HCT116 (cell line): ENCODE measurements at regions not wholly inside any gene's neighbourhood (a gene's known extent, or its start where the extent isn't known, plus 50 kb on each side); places are given as distances from the start of the nearest gene placed in this dataset.

Source experiments
- ATAC-seq: fragments of 200-7000 bp; cut with Tn5 transposase; 2 replicates; pipeline ENCODE4 v1.9.1; 2020; ENCODE audit warnings: mild to moderate bottlenecking, moderate library complexity
- BruUV-seq: library from RNA; stranded (reverse); fragments of 400-500 nt; replicated peaks from 2 replicates; lab custom pipeline; 2021; lab: Mats Ljungman, UMichigan
- CTCF ChIA-PET: fragments of 300-600 bp; sonication (Branson Sonifier 250); formaldehyde crosslinking; loops from one replicate; lab custom pipeline; 2021; ENCODE audit warnings: antibody characterized with exemption; lab: Charles Lee
- POLR2A ChIA-PET: fragments of 300-600, 350-600 bp; sonication (Branson Sonifier 250); formaldehyde crosslinking; loops from one replicate; lab custom pipeline; 2021; ENCODE audit warnings: antibody characterized with exemption; lab: Charles Lee
- RAD21 ChIA-PET, 2 experiments: fragments of 300-600 bp; sonication (Branson Sonifier 250); formaldehyde crosslinking; loops; one replicate each; lab custom pipeline; 2023; ENCODE audit warnings: low total read pairs in 2 of 2; ENCODE audit not compliant: uncharacterized antibody in 2 of 2, unreplicated experiment in 2 of 2, low non-redundant PET in 1 of 2; lab: Charles Lee
- DNase-seq: peaks from one replicate; pipeline ENCODE4 v3.0.0-alpha.2; 2010; ENCODE audit warnings: low read depth, low spot score
- H2AFZ ChIP-seq: fragments of 200-600 bp; shearing (Covaris generic), sonication (generic); 2 replicates; pipeline ENCODE4 v1.6.1; 2017; ENCODE audit warnings: low read depth, mixed run types, mixed read lengths, antibody characterized with exemption, low read length; ENCODE audit not compliant: poor library complexity, severe bottlenecking
- H3K27ac ChIP-seq: 2 replicates; pipeline ENCODE4 v1.5.1; 2012; ENCODE audit warnings: low read depth, low read length
- H3K27me3 ChIP-seq: fragments of 200-600 bp; sonication (generic); 2 replicates; pipeline ENCODE4 v1.6.1; 2016; ENCODE audit warnings: mixed run types, low read length, mixed read lengths; ENCODE audit not compliant: insufficient read depth
- H3K36me3 ChIP-seq, 2 experiments: fragments of 200-500 bp in 1 of 2; fragments of 200-600 bp in 1 of 2; sonication (Bioruptor generic) in 1 of 2; sonication (generic) in 1 of 2; 2 replicates each; pipeline versions ENCODE4 v1.5.1 to v1.6.1; 2014 to 2016; ENCODE audit warnings: low read length in 2 of 2, inconsistent platforms in 1 of 2, mixed read lengths in 1 of 2, mixed run types in 1 of 2; ENCODE audit not compliant: insufficient read depth in 2 of 2, control insufficient read depth in 1 of 2
- H3K4me1 ChIP-seq, 2 experiments: fragments of 200-600 bp in 1 of 2; sonication (generic) in 1 of 2; 2 replicates each; pipeline versions ENCODE4 v1.5.1 to v1.6.1; 2012 to 2017; ENCODE audit warnings: low read length in 2 of 2, inconsistent platforms in 1 of 2, mild to moderate bottlenecking in 1 of 2, mixed read lengths in 1 of 2, mixed run types in 1 of 2, moderate library complexity in 1 of 2; ENCODE audit not compliant: insufficient read depth in 2 of 2, control insufficient read depth in 1 of 2
- H3K4me2 ChIP-seq: fragments of 200-600 bp; sonication (generic); 2 replicates; pipeline ENCODE4 v1.6.1; 2017; ENCODE audit warnings: mixed run types, low read length, mixed read lengths
- H3K4me3 ChIP-seq, 2 experiments: fragments of 200-600 bp in 1 of 2; sonication (generic) in 1 of 2; replicated peaks in 1 of 2; 2 replicates each; pipeline ENCODE4 v1.5.1; 2011 to 2016; ENCODE audit warnings: low read length in 2 of 2, control low read depth in 1 of 2, low read depth in 1 of 2, mild to moderate bottlenecking in 1 of 2, mixed read lengths in 1 of 2, mixed run types in 1 of 2
- H3K79me2 ChIP-seq: fragments of 200-600 bp; sonication (generic); 2 replicates; pipeline ENCODE4 v1.6.1; 2017; ENCODE audit warnings: mild to moderate bottlenecking, mixed run types, low read length, moderate library complexity, mixed read lengths; ENCODE audit not compliant: insufficient read depth
- H3K9ac ChIP-seq: fragments of 200-600 bp; sonication (generic); 2 replicates; pipeline ENCODE4 v1.6.1; 2016; ENCODE audit warnings: low read length, mixed read lengths
- H3K9me2 ChIP-seq: fragments of 200-600 bp; sonication (generic), shearing (Covaris generic); 2 replicates; pipeline ENCODE4 v1.6.1; 2017; ENCODE audit warnings: mixed run types, mild to moderate bottlenecking, moderate library complexity; ENCODE audit not compliant: insufficient read depth
- H3K9me3 ChIP-seq, 2 experiments: fragments of 200-500 bp in 1 of 2; fragments of 200-600 bp in 1 of 2; sonication (Bioruptor generic) in 1 of 2; sonication (generic) in 1 of 2; 2 replicates each; pipeline ENCODE4 v1.6.1; 2014 to 2017; ENCODE audit warnings: low read length in 2 of 2, mixed read lengths in 2 of 2, inconsistent platforms in 1 of 2, low read depth in 1 of 2, mild to moderate bottlenecking in 1 of 2, mixed run types in 1 of 2, moderate library complexity in 1 of 2; ENCODE audit not compliant: control insufficient read depth in 1 of 2, insufficient read depth in 1 of 2
- H4K20me1 ChIP-seq: fragments of 200-600 bp; sonication (generic), shearing (Covaris generic); 2 replicates; pipeline ENCODE4 v1.6.1; 2017; ENCODE audit warnings: mixed run types, mild to moderate bottlenecking, moderate library complexity; ENCODE audit not compliant: insufficient read depth
- CTCF ChIP-seq, 3 experiments: fragments of 200-600 bp in 1 of 3; sonication (generic) in 1 of 3; IDR thresholded peaks in 2 of 3; conservative IDR thresholded peaks in 1 of 3; 2 replicates each; pipeline ENCODE4 v1.5.1; 2012 to 2017; ENCODE audit warnings: low read depth in 2 of 3, low read length in 2 of 3, antibody characterized with exemption in 1 of 3, borderline replicate concordance in 1 of 3, control low read depth in 1 of 3, mild to moderate bottlenecking in 1 of 3, mixed read lengths in 1 of 3, mixed run types in 1 of 3, moderate library complexity in 1 of 3; ENCODE audit not compliant: insufficient read depth in 1 of 3
- ELF1 ChIP-seq: IDR thresholded peaks from 2 replicates; pipeline ENCODE4 v1.6.1; 2012; ENCODE audit warnings: low read depth, borderline replicate concordance
- EZH2 ChIP-seq: fragments of 200-600 bp; sonication (generic); IDR thresholded peaks from 2 replicates; pipeline ENCODE4 v1.6.1; 2017; ENCODE audit warnings: antibody characterized with exemption, mixed run types
- FOSL1 ChIP-seq: IDR thresholded peaks from 2 replicates; pipeline ENCODE4 v1.6.1; 2012; ENCODE audit warnings: low read depth
- RAD21 ChIP-seq: IDR thresholded peaks from 2 replicates; pipeline ENCODE4 v1.6.1; 2012; ENCODE audit warnings: low read depth, mild to moderate bottlenecking
- SRF ChIP-seq: IDR thresholded peaks from 2 replicates; pipeline ENCODE4 v1.6.1; 2012; ENCODE audit warnings: low read depth
- ZNF274 ChIP-seq: fragments of 200-500 bp; sonication (Bioruptor generic); IDR thresholded peaks from 2 replicates; pipeline ENCODE4 v1.6.1; 2014; ENCODE audit warnings: mild to moderate bottlenecking, low read depth, low read length, inconsistent platforms
- intact Hi-C: fragments of 100-400 bp; cut with micrococcal nuclease; formaldehyde crosslinking; loops from 2 replicates; pipeline ENCODE4 v1.10.0; 2022
- TF ChIP-seq, protein P1 (sequence below): IDR thresholded peaks from 2 replicates; pipeline ENCODE4 v1.6.1; 2012
- TF ChIP-seq, protein P2 (sequence below): IDR thresholded peaks from 2 replicates; pipeline ENCODE4 v1.6.1; 2012; ENCODE audit warnings: low read depth

DNA sequence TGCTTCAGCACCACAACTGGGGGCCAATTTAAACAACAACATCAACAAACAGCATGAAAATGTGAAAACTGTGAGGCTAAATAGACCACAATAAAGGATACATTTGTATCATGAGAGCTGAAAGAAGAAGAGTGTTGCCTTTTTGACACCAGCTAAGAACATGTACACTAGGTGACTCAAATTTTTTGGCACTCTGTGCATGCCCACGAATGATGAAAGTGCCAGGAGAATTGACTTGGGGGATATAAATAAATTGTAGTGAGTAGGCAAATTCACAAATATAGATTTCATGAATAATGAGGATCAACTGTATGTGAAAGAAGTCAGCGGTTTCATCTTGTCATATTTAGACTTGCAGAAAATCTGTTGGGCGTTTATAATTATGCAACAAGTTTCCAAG lies 1388.0 kb upstream of the LRRTM1 start:
- DNase-seq = no peak
- Histone ChIP-seq H3K79me2 (no peaks in the 10 kb centered on the region), H3K4me3 (no peak overlapping the region), H3K27me3 (no peaks in the 10 kb centered on the region), H3K9me3 (no peaks in the 10 kb centered on the region), H2AFZ (no peak overlapping the region), H3K4me1 (peaks cover 0 to 6% of the 10 kb centered on the region in 2 experiments; a peak in 1 of 4 replicates), H3K9me2 (no peaks in the 10 kb centered on the region), H3K4me2 (no peak overlapping the region), H3K27ac (no peak overlapping the region), H3K36me3 (no peaks in the 10 kb centered on the region), H3K9ac (no peak overlapping the region), H4K20me1 (no peaks in the 10 kb centered on the region; the same call in 1 of the 2 replicates)
- BruUV-seq = no TSS peak
- TF ChIP-seq SRF (no peak), EZH2 (no peak), ELF1 (no peak), ZNF274 (no peak), FOSL1 (no peak)
- TF ChIP-seq, protein P1, sequence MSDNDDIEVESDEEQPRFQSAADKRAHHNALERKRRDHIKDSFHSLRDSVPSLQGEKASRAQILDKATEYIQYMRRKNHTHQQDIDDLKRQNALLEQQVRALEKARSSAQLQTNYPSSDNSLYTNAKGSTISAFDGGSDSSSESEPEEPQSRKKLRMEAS = no peak
- no peak for ATAC-seq
- RAD21 ChIA-PET = no interaction called here
- intact Hi-C loops = no loop called here
- POLR2A ChIA-PET = no interaction called here
- CTCF ChIA-PET = no interaction called here

DNA sequence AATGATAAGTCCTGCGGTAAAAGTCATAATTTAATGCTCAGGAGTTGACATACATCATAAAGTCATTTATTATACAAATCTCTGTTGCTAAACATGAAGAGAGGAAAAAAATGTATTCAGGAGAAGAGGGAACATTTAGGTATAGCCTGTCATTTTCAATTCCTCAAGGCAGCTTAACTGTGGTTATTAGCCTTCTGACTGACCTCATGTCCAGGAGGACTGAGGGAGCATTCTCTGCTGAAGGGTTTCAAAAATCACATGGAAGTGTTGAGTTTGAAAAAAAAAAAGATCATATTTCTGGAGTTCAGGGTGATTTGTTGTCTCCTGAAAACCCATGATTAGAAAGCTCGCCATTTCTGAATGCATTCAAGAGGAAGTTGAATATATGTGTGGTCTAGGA lies 1371.1 kb upstream of the LRRTM1 start:
- TF ChIP-seq, protein P2, sequence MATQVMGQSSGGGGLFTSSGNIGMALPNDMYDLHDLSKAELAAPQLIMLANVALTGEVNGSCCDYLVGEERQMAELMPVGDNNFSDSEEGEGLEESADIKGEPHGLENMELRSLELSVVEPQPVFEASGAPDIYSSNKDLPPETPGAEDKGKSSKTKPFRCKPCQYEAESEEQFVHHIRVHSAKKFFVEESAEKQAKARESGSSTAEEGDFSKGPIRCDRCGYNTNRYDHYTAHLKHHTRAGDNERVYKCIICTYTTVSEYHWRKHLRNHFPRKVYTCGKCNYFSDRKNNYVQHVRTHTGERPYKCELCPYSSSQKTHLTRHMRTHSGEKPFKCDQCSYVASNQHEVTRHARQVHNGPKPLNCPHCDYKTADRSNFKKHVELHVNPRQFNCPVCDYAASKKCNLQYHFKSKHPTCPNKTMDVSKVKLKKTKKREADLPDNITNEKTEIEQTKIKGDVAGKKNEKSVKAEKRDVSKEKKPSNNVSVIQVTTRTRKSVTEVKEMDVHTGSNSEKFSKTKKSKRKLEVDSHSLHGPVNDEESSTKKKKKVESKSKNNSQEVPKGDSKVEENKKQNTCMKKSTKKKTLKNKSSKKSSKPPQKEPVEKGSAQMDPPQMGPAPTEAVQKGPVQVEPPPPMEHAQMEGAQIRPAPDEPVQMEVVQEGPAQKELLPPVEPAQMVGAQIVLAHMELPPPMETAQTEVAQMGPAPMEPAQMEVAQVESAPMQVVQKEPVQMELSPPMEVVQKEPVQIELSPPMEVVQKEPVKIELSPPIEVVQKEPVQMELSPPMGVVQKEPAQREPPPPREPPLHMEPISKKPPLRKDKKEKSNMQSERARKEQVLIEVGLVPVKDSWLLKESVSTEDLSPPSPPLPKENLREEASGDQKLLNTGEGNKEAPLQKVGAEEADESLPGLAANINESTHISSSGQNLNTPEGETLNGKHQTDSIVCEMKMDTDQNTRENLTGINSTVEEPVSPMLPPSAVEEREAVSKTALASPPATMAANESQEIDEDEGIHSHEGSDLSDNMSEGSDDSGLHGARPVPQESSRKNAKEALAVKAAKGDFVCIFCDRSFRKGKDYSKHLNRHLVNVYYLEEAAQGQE = no peak
- TF ChIP-seq CTCF (IDR thresholded peaks at IDR 0.05 in 2 of 3, conservative IDR thresholded peaks at IDR 0.05 in 1 of 3; ENCODE audit: borderline replicate concordance in 1 of 3, insufficient read depth in 1 of 3, low read depth in 2 of 3, low read length in 2 of 3) = no peak
- TF ChIP-seq RAD21 = no peak
- TF ChIP-seq, all 23 proteins: peak for 0
- DNase-seq (no peak), ATAC-seq (no peak)
- H3K4me1 ChIP-seq = no peaks in the 10 kb centered on the region
- ChIA-PET RAD21 (no interaction called here), CTCF (no interaction called here), POLR2A (no interaction called here)
- H3K79me2 ChIP-seq = no peaks in the 10 kb centered on the region
- H3K9me2 ChIP-seq = no peaks in the 10 kb centered on the region
- no peak overlapping the region for H3K27ac ChIP-seq
- no peak overlapping the region for H3K4me2 ChIP-seq
- H2AFZ ChIP-seq = peak overlapping the region; percentile 49
- H3K27me3 ChIP-seq = no peaks in the 10 kb centered on the region
- intact Hi-C loops = no loop called here
- H3K9ac ChIP-seq = no peak overlapping the region
- no peaks in the 10 kb centered on the region for H3K36me3 ChIP-seq
- H3K4me3 ChIP-seq = no peak overlapping the region
- no TSS peak for BruUV-seq
- no peaks in the 10 kb centered on the region for H3K9me3 ChIP-seq
- no peaks in the 10 kb centered on the region for H4K20me1 ChIP-seq
